GM12878 (cell line): ENCODE measurements at regions not wholly inside any gene's neighbourhood (a gene's known extent, or its start where the extent isn't known, plus 50 kb on each side); places are given as distances from the start of the nearest gene placed in this dataset.
A peak's percentile ranks its signal among the peaks of the same experiment; 100 is the strongest.

Experiments
- ATF7 ChIP-seq: fragments of 450-650 bp; IDR thresholded peaks from 2 replicates; pipeline ENCODE4 v1.6.1; 2016; ENCODE audit warnings: low read depth, mild to moderate bottlenecking
- BHLHE40 ChIP-seq, 2 experiments: fragments of 450-650 bp in 1 of 2; IDR thresholded peaks; 2 replicates each; pipeline ENCODE4 v1.6.1; 2011 to 2017; ENCODE audit warnings: low read depth in 2 of 2, borderline replicate concordance in 1 of 2, improper control_type of control experiment in 1 of 2, low read length in 1 of 2, mild to moderate bottlenecking in 1 of 2
- EGR1 ChIP-seq, 2 experiments: IDR thresholded peaks; 1 replicate in 1 of 2; 2 replicates in 1 of 2; pipeline ENCODE4 v1.6.1; 2011 to 2012; ENCODE audit warnings: low read depth in 2 of 2, low read length in 2 of 2, borderline replicate concordance in 1 of 2, mild to moderate bottlenecking in 1 of 2, moderate library complexity in 1 of 2
- ETV6 ChIP-seq, 2 experiments: fragments of 450-650 bp in 1 of 2; IDR thresholded peaks in 1 of 2; conservative IDR thresholded peaks in 1 of 2; 2 replicates each; pipeline ENCODE4 v1.6.1; 2014; ENCODE audit warnings: antibody characterized with exemption in 1 of 2, borderline replicate concordance in 1 of 2, low read depth in 1 of 2, mild to moderate bottlenecking in 1 of 2, moderate library complexity in 1 of 2
- GABPA ChIP-seq: IDR thresholded peaks from 2 replicates; pipeline ENCODE4 v1.6.1; 2014; ENCODE audit warnings: antibody characterized with exemption, low read depth, mild to moderate bottlenecking, inconsistent platforms
- GATAD2B ChIP-seq: fragments of 450-650 bp; conservative IDR thresholded peaks from 2 replicates; pipeline ENCODE4 v1.6.1; 2017; ENCODE audit warnings: low read depth, mild to moderate bottlenecking, moderate library complexity
- HDGF ChIP-seq: fragments of 450-650 bp; IDR thresholded peaks from 2 replicates; pipeline ENCODE4 v1.6.1; 2016; ENCODE audit warnings: antibody characterized with exemption
- IRF4 ChIP-seq: IDR thresholded peaks from 2 replicates; pipeline ENCODE4 v1.6.1; 2011; ENCODE audit warnings: low read depth, low read length
- JUNB ChIP-seq: IDR thresholded peaks from 2 replicates; pipeline ENCODE4 v1.6.1; 2016; ENCODE audit warnings: antibody characterized with exemption, mild to moderate bottlenecking
- MEF2A ChIP-seq: IDR thresholded peaks from 2 replicates; pipeline ENCODE4 v1.6.1; 2011; ENCODE audit warnings: low read depth, mild to moderate bottlenecking, low read length, moderate library complexity; ENCODE audit not compliant: insufficient read depth
- MEF2B ChIP-seq: fragments of 450-650 bp; IDR thresholded peaks from 2 replicates; pipeline ENCODE4 v1.6.1; 2018; ENCODE audit warnings: mild to moderate bottlenecking, moderate library complexity; ENCODE audit not compliant: partially characterized antibody, poor library complexity, severe bottlenecking
- MLLT1 ChIP-seq: fragments of 450-650 bp; IDR thresholded peaks from 2 replicates; pipeline ENCODE4 v1.6.1; 2016; ENCODE audit warnings: mild to moderate bottlenecking
- MTA3 ChIP-seq: IDR thresholded peaks from 2 replicates; pipeline ENCODE4 v1.6.1; 2012; ENCODE audit warnings: low read length, inconsistent platforms, borderline replicate concordance
- NFXL1 ChIP-seq: fragments of 450-650 bp; IDR thresholded peaks from 2 replicates; pipeline ENCODE4 v1.6.1; 2017; ENCODE audit warnings: antibody characterized with exemption, mild to moderate bottlenecking, borderline replicate concordance
- NR2C1 ChIP-seq: fragments of 450-650 bp; IDR thresholded peaks from 2 replicates; pipeline ENCODE4 v1.6.1; 2017; ENCODE audit warnings: antibody characterized with exemption, mild to moderate bottlenecking, moderate library complexity
- POLR2A ChIP-seq: IDR thresholded peaks from 2 replicates; pipeline ENCODE4 v1.6.1; 2011; ENCODE audit warnings: low read depth, mild to moderate bottlenecking, low read length
- POU2F2 ChIP-seq: IDR thresholded peaks from 3 replicates; pipeline ENCODE4 v1.6.1; 2011; ENCODE audit warnings: low read depth, mild to moderate bottlenecking, low read length, borderline replicate concordance
- RAD21 ChIP-seq: IDR thresholded peaks from 2 replicates; pipeline ENCODE4 v1.6.1; 2011; ENCODE audit warnings: mild to moderate bottlenecking, low read depth, low read length, moderate library complexity; ENCODE audit not compliant: insufficient read depth
- SMARCA5 ChIP-seq: fragments of 450-650 bp; IDR thresholded peaks from 2 replicates; pipeline ENCODE4 v1.6.1; 2017; ENCODE audit warnings: mild to moderate bottlenecking
- SMC3 ChIP-seq: IDR thresholded peaks from 2 replicates; pipeline ENCODE4 v1.6.1; 2011; ENCODE audit warnings: low read length, improper control_type of control experiment, borderline replicate concordance
- SRF ChIP-seq, 2 experiments: IDR thresholded peaks; 2 replicates each; pipeline ENCODE4 v1.6.1; 2011; ENCODE audit warnings: low read depth in 2 of 2, low read length in 2 of 2, mild to moderate bottlenecking in 1 of 2, moderate library complexity in 1 of 2
- STAT1 ChIP-seq: fragments of 450-650 bp; conservative IDR thresholded peaks from 2 replicates; pipeline ENCODE4 v1.6.1; 2014; ENCODE audit warnings: antibody characterized with exemption, mild to moderate bottlenecking
- TARDBP ChIP-seq: IDR thresholded peaks from 2 replicates; pipeline ENCODE4 v1.6.1; 2016; ENCODE audit warnings: borderline replicate concordance
- TCF12 ChIP-seq: IDR thresholded peaks from 2 replicates; pipeline ENCODE4 v1.6.1; 2011; ENCODE audit warnings: low read depth, mild to moderate bottlenecking, low read length
- TCF7 ChIP-seq: IDR thresholded peaks from 2 replicates; pipeline ENCODE4 v1.6.1; 2014; ENCODE audit warnings: antibody characterized with exemption, borderline replicate concordance
- ZNF24 ChIP-seq: fragments of 450-650 bp; IDR thresholded peaks from 2 replicates; pipeline ENCODE4 v1.6.1; 2017; ENCODE audit warnings: antibody characterized with exemption, mild to moderate bottlenecking
- ZSCAN29 ChIP-seq: fragments of 450-650 bp; IDR thresholded peaks from 2 replicates; pipeline ENCODE4 v1.6.1; 2017; ENCODE audit warnings: mild to moderate bottlenecking, moderate library complexity
- TF ChIP-seq, protein P1 (sequence below), 3 experiments: IDR thresholded peaks in 2 of 3; conservative IDR thresholded peaks in 1 of 3; 2 replicates each; pipeline ENCODE4 v1.5.1; 2011; ENCODE audit warnings: low read depth in 3 of 3, low read length in 3 of 3, mild to moderate bottlenecking in 3 of 3, control low read depth in 2 of 3, moderate library complexity in 2 of 3, inconsistent platforms in 1 of 3, mixed read lengths in 1 of 3; ENCODE audit not compliant: control insufficient read depth in 2 of 3, insufficient read depth in 1 of 3; ENCODE audit errors: extremely low read depth in 1 of 3

DNA sequence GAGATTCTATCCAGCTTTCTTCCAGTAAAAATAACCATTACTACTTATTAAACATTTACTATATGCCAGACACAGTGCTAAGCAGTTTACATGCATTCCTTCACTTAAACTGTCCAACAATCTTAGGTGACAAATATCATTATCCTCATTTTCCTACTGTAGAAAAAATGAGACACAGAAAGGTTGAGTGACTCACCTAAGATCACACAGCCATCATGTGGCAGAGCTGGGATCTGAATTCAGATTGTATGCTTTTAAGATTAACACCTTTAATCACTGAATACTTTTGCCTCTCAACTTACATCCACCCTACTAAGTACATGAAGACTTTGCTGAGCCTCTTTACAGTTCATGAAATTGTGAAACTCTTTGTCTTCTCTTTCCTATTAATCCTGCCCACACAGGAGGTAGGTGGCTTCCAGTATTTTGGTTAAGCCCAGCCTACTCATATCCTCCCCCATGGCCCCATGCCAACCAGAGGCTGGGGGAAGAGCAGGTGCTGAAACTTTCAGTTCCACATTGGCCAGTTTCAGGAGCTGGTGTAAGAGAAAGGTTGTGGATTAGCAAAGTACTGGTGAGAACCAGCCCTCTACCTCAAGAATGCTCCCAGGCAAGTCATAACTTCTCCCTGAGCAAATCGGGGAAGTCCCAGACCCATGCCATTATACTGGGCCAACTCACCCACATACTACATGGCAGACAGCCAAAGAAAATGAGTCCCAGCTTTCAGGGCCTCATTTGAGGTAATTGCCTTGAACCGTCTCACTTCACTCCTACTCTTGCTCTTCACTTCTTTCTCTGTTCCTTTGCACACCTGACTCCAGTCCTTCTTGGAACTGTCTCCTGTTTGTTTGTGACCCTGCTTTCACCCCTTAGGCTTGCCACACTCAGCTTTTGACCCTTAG lies 211.1 kb downstream of the GUCY2F start (continued):
- peak; percentile 80 for TF ChIP-seq MLLT1
- TF ChIP-seq TCF7, result 0 out of 2 replicates have a peak, but pooled peaks have one; percentile 7
- TF ChIP-seq IRF4, result peak; percentile 97
- peak; percentile 60; the same call in 2 of the 3 replicates for TF ChIP-seq POU2F2
- TF ChIP-seq, protein P1, sequence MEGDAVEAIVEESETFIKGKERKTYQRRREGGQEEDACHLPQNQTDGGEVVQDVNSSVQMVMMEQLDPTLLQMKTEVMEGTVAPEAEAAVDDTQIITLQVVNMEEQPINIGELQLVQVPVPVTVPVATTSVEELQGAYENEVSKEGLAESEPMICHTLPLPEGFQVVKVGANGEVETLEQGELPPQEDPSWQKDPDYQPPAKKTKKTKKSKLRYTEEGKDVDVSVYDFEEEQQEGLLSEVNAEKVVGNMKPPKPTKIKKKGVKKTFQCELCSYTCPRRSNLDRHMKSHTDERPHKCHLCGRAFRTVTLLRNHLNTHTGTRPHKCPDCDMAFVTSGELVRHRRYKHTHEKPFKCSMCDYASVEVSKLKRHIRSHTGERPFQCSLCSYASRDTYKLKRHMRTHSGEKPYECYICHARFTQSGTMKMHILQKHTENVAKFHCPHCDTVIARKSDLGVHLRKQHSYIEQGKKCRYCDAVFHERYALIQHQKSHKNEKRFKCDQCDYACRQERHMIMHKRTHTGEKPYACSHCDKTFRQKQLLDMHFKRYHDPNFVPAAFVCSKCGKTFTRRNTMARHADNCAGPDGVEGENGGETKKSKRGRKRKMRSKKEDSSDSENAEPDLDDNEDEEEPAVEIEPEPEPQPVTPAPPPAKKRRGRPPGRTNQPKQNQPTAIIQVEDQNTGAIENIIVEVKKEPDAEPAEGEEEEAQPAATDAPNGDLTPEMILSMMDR (IDR thresholded peaks at IDR 0.05 in 2 of 3, conservative IDR thresholded peaks at IDR 0.05 in 1 of 3; ENCODE audit: control insufficient read depth in 2 of 3, extremely low read depth in 1 of 3, insufficient read depth in 1 of 3, low read depth in 3 of 3, low read length in 3 of 3), result no peak
- TF ChIP-seq MEF2A, result peak; percentile 73; the same call in 1 of the 2 replicates
- TF ChIP-seq STAT1, result no peak
- TF ChIP-seq ATF7, result peak; percentile 85
- TF ChIP-seq EGR1 (IDR thresholded peaks at IDR 0.05; ENCODE audit: borderline replicate concordance in 1 of 2, low read depth in 2 of 2, low read length in 2 of 2), result 0 out of 3 replicates have a peak, but pooled peaks of 1 of the 2 experiments have one; percentile 39
- TF ChIP-seq TARDBP, result no peak; the same call in 1 of the 2 replicates
- peak; percentile 53; the same call in 1 of the 2 replicates for TF ChIP-seq GABPA
- peak; percentile 98 for TF ChIP-seq GATAD2B
- TF ChIP-seq ETV6 (conservative IDR thresholded peaks at IDR 0.05 in 1 of 2, IDR thresholded peaks at IDR 0.05 in 1 of 2; ENCODE audit: borderline replicate concordance in 1 of 2, low read depth in 1 of 2), result peak in 1 of 2 experiments; percentile 86; a peak in 2 of 4 replicates
- 0 out of 4 replicates have a peak, but pooled peaks of 1 of the 2 experiments have one; percentile 21 for TF ChIP-seq SRF (IDR thresholded peaks at IDR 0.05; ENCODE audit: low read depth in 2 of 2, low read length in 2 of 2)
- peak; percentile 83; the same call in 1 of the 2 replicates for TF ChIP-seq JUNB
- TF ChIP-seq NR2C1, result no peak
- TF ChIP-seq RAD21, result 0 out of 2 replicates have a peak, but pooled peaks have one; percentile 5
- peak; percentile 83 for TF ChIP-seq MEF2B
- TF ChIP-seq SMARCA5, result peak; percentile 93
- TF ChIP-seq BHLHE40 (IDR thresholded peaks at IDR 0.05; ENCODE audit: borderline replicate concordance in 1 of 2, low read depth in 2 of 2, low read length in 1 of 2), result peak; percentile 28 to 88; a peak in 3 of 4 replicates
- TF ChIP-seq POLR2A, result no peak
- TF ChIP-seq ZSCAN29, result peak; percentile 59; the same call in 1 of the 2 replicates
- TF ChIP-seq SMC3, result no peak
- TF ChIP-seq MTA3, result peak; percentile 97
- peak; percentile 48; the same call in 1 of the 2 replicates for TF ChIP-seq ZNF24
- TF ChIP-seq TCF12, result peak; percentile 99
- TF ChIP-seq NFXL1, result no peak
- no peak for TF ChIP-seq HDGF
